ENCODE measurements at regions not wholly inside any gene's neighbourhood (a gene's known extent, or its start where the extent isn't known, plus 50 kb on each side); places are given as distances from the start of the nearest gene placed in this dataset.

GRCh38 chr18:68428661-68429060 is 286.2 kb downstream of the TMX3 start:
- TF ChIP-seq EZH2 (IDR thresholded peaks at IDR 0.05; ENCODE audit: borderline replicate concordance, low read length) (no peak), CTCF (IDR thresholded peaks at IDR 0.05; ENCODE audit: low read length) (no peak)
- H3K9me3 ChIP-seq (ENCODE audit: low read length), result no peaks in the 10 kb centered on the region
- no peaks in the 10 kb centered on the region for H3K4me1 ChIP-seq (ENCODE audit: insufficient read depth, low read length, severe bottlenecking)
- H2AFZ ChIP-seq (ENCODE audit: low read length), result no peak overlapping the region
- no peak overlapping the region for H3K4me2 ChIP-seq (ENCODE audit: low read length)
- H3K4me3 ChIP-seq (ENCODE audit: low read depth, low read length, poor library complexity, severe bottlenecking), result no peak overlapping the region
- no peak overlapping the region for H3K27ac ChIP-seq (ENCODE audit: low read depth, low read length, poor library complexity, severe bottlenecking)
- H3K9me2 ChIP-seq (ENCODE audit: low read depth, low read length), result no peaks in the 10 kb centered on the region
- H3K9ac ChIP-seq (ENCODE audit: low read length), result no peak overlapping the region
- H3F3A ChIP-seq (ENCODE audit: insufficient read depth, low read length), result no peaks in the 10 kb centered on the region
- no peaks in the 10 kb centered on the region for H3K36me3 ChIP-seq (ENCODE audit: insufficient read depth, low read length)
- no peaks in the 10 kb centered on the region for H4K20me1 ChIP-seq (ENCODE audit: insufficient read depth, low read length)
- H3K79me2 ChIP-seq (ENCODE audit: insufficient read depth, low read length), result no peaks in the 10 kb centered on the region
- no peaks in the 10 kb centered on the region for H3K27me3 ChIP-seq (ENCODE audit: insufficient read depth, low read length)

GRCh38 chr18:68427951-68428401 is 286.9 kb downstream of the TMX3 start:
- Histone ChIP-seq H3K27ac (ENCODE audit: low read depth, low read length, poor library complexity, severe bottlenecking) (no peak overlapping the region), H3K9ac (ENCODE audit: low read length) (no peak overlapping the region), H3K4me1 (ENCODE audit: insufficient read depth, low read length, severe bottlenecking) (no peaks in the 10 kb centered on the region), H2AFZ (ENCODE audit: low read length) (no peak overlapping the region), H3K9me2 (ENCODE audit: low read depth, low read length) (no peaks in the 10 kb centered on the region), H4K20me1 (ENCODE audit: insufficient read depth, low read length) (no peaks in the 10 kb centered on the region), H3K4me3 (ENCODE audit: low read depth, low read length, poor library complexity, severe bottlenecking) (no peak overlapping the region), H3K79me2 (ENCODE audit: insufficient read depth, low read length) (no peaks in the 10 kb centered on the region), H3F3A (ENCODE audit: insufficient read depth, low read length) (no peaks in the 10 kb centered on the region), H3K27me3 (ENCODE audit: insufficient read depth, low read length) (no peaks in the 10 kb centered on the region), H3K36me3 (ENCODE audit: insufficient read depth, low read length) (no peaks in the 10 kb centered on the region), H3K9me3 (ENCODE audit: low read length) (no peaks in the 10 kb centered on the region), H3K4me2 (ENCODE audit: low read length) (no peak overlapping the region)
- TF ChIP-seq EZH2 (IDR thresholded peaks at IDR 0.05; ENCODE audit: borderline replicate concordance, low read length) (no peak), CTCF (IDR thresholded peaks at IDR 0.05; ENCODE audit: low read length) (no peak)

- Histone ChIP-seq H3F3A (ENCODE audit: insufficient read depth, low read length) (no peaks in the 10 kb centered on the region), H2AFZ (ENCODE audit: low read length) (no peak overlapping the region), H4K20me1 (ENCODE audit: insufficient read depth, low read length) (no peaks in the 10 kb centered on the region), H3K4me2 (ENCODE audit: low read length) (no peak overlapping the region), H3K9me3 (ENCODE audit: low read length) (no peaks in the 10 kb centered on the region), H3K36me3 (ENCODE audit: insufficient read depth, low read length) (no peaks in the 10 kb centered on the region), H3K27me3 (ENCODE audit: insufficient read depth, low read length) (no peaks in the 10 kb centered on the region), H3K9me2 (ENCODE audit: low read depth, low read length) (no peaks in the 10 kb centered on the region), H3K79me2 (ENCODE audit: insufficient read depth, low read length) (no peaks in the 10 kb centered on the region), H3K27ac (ENCODE audit: low read depth, low read length, poor library complexity, severe bottlenecking) (no peak overlapping the region), H3K4me3 (ENCODE audit: low read depth, low read length, poor library complexity, severe bottlenecking) (no peak overlapping the region), H3K9ac (ENCODE audit: low read length) (no peak overlapping the region), H3K4me1 (ENCODE audit: insufficient read depth, low read length, severe bottlenecking) (no peaks in the 10 kb centered on the region)
- TF ChIP-seq CTCF (IDR thresholded peaks at IDR 0.05; ENCODE audit: low read length) (no peak), EZH2 (IDR thresholded peaks at IDR 0.05; ENCODE audit: borderline replicate concordance, low read length) (no peak)
Measured at GRCh38 chr18:68426731-68427315, 288.1 kb downstream of the TMX3 start.

All from OCI-LY1 (cell line).